ENCODE measurements at regions not wholly inside any gene's neighbourhood (a gene's known extent, or its start where the extent isn't known, plus 50 kb on each side); places are given as distances from the start of the nearest gene placed in this dataset.

- Histone ChIP-seq H3K23me2 (ENCODE audit: low read depth, low read length) (no peaks in the 10 kb centered on the region), H3K79me1 (ENCODE audit: low read depth, low read length) (no peaks in the 10 kb centered on the region), H4K8ac (ENCODE audit: extremely low read depth, insufficient read depth, low read length) (no peak overlapping the region), H3K27ac (ENCODE audit: low read depth, low read length) (no peak overlapping the region), H3K56ac (replicated peaks; ENCODE audit: insufficient read length, low read depth, low read length) (no peak overlapping the region), H3K4me2 (ENCODE audit: insufficient read depth in 1 of 2, low read depth in 2 of 2, low read length in 2 of 2) (peak overlapping the region in 1 of 2 experiments; percentile 24; a peak in 1 of 4 replicates), H4K5ac (ENCODE audit: insufficient read length, low read depth, low read length) (no peak overlapping the region), H3K79me2 (ENCODE audit: control insufficient read depth in 1 of 2, insufficient read depth in 2 of 2, low read length in 2 of 2) (no peaks in the 10 kb centered on the region), H3K9me3 (ENCODE audit: insufficient read depth in 2 of 2, low read depth in 1 of 2, low read length in 1 of 2) (no peaks in the 10 kb centered on the region), H3K18ac (ENCODE audit: extremely low read depth, low read length) (no peak overlapping the region), H3K9ac (replicated peaks in 1 of 4; ENCODE audit: extremely low read depth in 1 of 4, low read depth in 3 of 4, low read length in 3 of 4) (no peak overlapping the region), H2BK15ac (ENCODE audit: low read length) (no peak overlapping the region), H3K23ac (ENCODE audit: insufficient read length) (no peak overlapping the region), H3K4ac (replicated peaks; ENCODE audit: insufficient read length, low read depth, low read length) (no peak overlapping the region), H4K91ac (replicated peaks; ENCODE audit: insufficient read length, low read length) (no peak overlapping the region), H3K14ac (ENCODE audit: insufficient read length) (no peak overlapping the region), H4K20me1 (replicated peaks in 1 of 2; ENCODE audit: control insufficient read depth in 1 of 2, insufficient read depth in 2 of 2, low read length in 2 of 2) (no peaks in the 10 kb centered on the region), H2AFZ (ENCODE audit: low read length) (no peak overlapping the region; the same call in 1 of the 2 replicates), H2AK5ac (ENCODE audit: low read depth, low read length) (no peak overlapping the region), H3K4me3 (ENCODE audit: extremely low read depth in 1 of 4, insufficient read depth in 2 of 4, low read depth in 3 of 4, low read length in 4 of 4) (no peak overlapping the region), H3K36me3 (ENCODE audit: control insufficient read depth in 2 of 4, insufficient read depth in 4 of 4, low read length in 3 of 4) (no peaks in the 10 kb centered on the region), H2BK20ac (ENCODE audit: low read length) (no peak overlapping the region), H3K4me1 (replicated peaks in 1 of 4; ENCODE audit: control insufficient read depth in 3 of 4, insufficient read depth in 4 of 4, low read length in 3 of 4) (peaks cover 0 to 10% (median 3%) of the 10 kb centered on the region in 4 experiments; a peak in 5 of 7 replicates), H2BK12ac (ENCODE audit: low read depth, low read length) (no peak overlapping the region), H2BK5ac (ENCODE audit: low read depth, low read length) (no peak overlapping the region), H3K27me3 (replicated peaks in 1 of 4; ENCODE audit: control insufficient read depth in 3 of 4, extremely low read depth in 1 of 4, insufficient read depth in 3 of 4, low read length in 3 of 4) (no peaks in the 10 kb centered on the region), H2BK120ac (replicated peaks; ENCODE audit: low read depth, low read length) (no peak overlapping the region)
- DNase-seq (ENCODE audit: low read depth in 1 of 2, low spot score in 2 of 2) (no peak), FAIRE-seq (no peak)
- ChIA-PET CTCF (ENCODE audit: partially characterized antibody) (interaction anchor here (0.6 to 2.9 kb wide), 20 partner anchors 11 to 542 kb away, joined by 3 to 13 read pairs (median 4); no protein-coding TSS in a partner anchor), POLR2A (ENCODE audit: partially characterized antibody) (no interaction called here)
- TF ChIP-seq BRCA1 (IDR thresholded peaks at IDR 0.05; ENCODE audit: low read depth, low read length) (no peak), TBP (IDR thresholded peaks at IDR 0.05; ENCODE audit: low read depth, low read length) (no peak)
Measured at GRCh38 chr3:118761291-118761606, 273.4 kb downstream of the IGSF11 start.
